ENCODE measurements at regions not wholly inside any gene's neighbourhood (a gene's known extent, or its start where the extent isn't known, plus 50 kb on each side); places are given as distances from the start of the nearest gene placed in this dataset.

- DNase-seq (ENCODE audit: low spot score in 2 of 2) (no peak), FAIRE-seq (no peak)
Measured at GRCh38 chrX:40326186-40326965, 228.6 kb upstream of the BCOR start.

- FAIRE-seq (no peak), DNase-seq (ENCODE audit: low spot score in 2 of 2) (no peak)
Measured at GRCh38 chrX:40325161-40325560, 227.4 kb upstream of the BCOR start.

GRCh38 chrX:40323977-40324376, 226.2 kb upstream of the BCOR start:
- no peak for DNase-seq (ENCODE audit: low spot score in 2 of 2)
- no peak for FAIRE-seq

GRCh38 chrX:40320819-40321218, 223.1 kb upstream of the BCOR start:
- DNase-seq (ENCODE audit: low spot score in 2 of 2) (no peak), FAIRE-seq (no peak)

GRCh38 chrX:40318801-40319200, 221.0 kb upstream of the BCOR start:
- DNase-seq (ENCODE audit: low spot score in 2 of 2) (no peak), FAIRE-seq (no peak)

- DNase-seq (ENCODE audit: low spot score in 2 of 2) (no peak), FAIRE-seq (no peak)
Measured at GRCh38 chrX:40318076-40318475, 220.3 kb upstream of the BCOR start.

GRCh38 chrX:40316502-40316901, 218.7 kb upstream of the BCOR start:
- FAIRE-seq = no peak

GRCh38 chrX:40314070-40314469, 216.3 kb upstream of the BCOR start:
- no peak for FAIRE-seq

More at GRCh38 chrX:40316502-40316901, 218.7 kb upstream of the BCOR start:
- DNase-seq (ENCODE audit: low spot score in 2 of 2) = no peak

GRCh38 chrX:40313269-40313668, 215.5 kb upstream of the BCOR start:
- DNase-seq (ENCODE audit: low spot score in 2 of 2) (no peak), FAIRE-seq (no peak)

More at GRCh38 chrX:40314070-40314469, 216.3 kb upstream of the BCOR start:
- no peak for DNase-seq (ENCODE audit: low spot score in 2 of 2)

GRCh38 chrX:40310447-40310846, 212.7 kb upstream of the BCOR start:
- FAIRE-seq (no peak), DNase-seq (ENCODE audit: low spot score in 2 of 2) (no peak)

GRCh38 chrX:40310016-40310415, 212.3 kb upstream of the BCOR start:
- DNase-seq (ENCODE audit: low spot score in 2 of 2) (no peak), FAIRE-seq (no peak)

- no peak for FAIRE-seq
Measured at GRCh38 chrX:40307871-40308270, 210.1 kb upstream of the BCOR start.

GRCh38 chrX:40304115-40304514, 206.4 kb upstream of the BCOR start:
- no peak for DNase-seq (ENCODE audit: low spot score in 2 of 2)
- FAIRE-seq = no peak

More at GRCh38 chrX:40307871-40308270, 210.1 kb upstream of the BCOR start:
- no peak for DNase-seq (ENCODE audit: low spot score in 2 of 2)

GRCh38 chrX:40303256-40304077, 205.7 kb upstream of the BCOR start:
- no peak for FAIRE-seq
- DNase-seq (ENCODE audit: low spot score in 2 of 2) = no peak

- FAIRE-seq (no peak), DNase-seq (ENCODE audit: low spot score in 2 of 2) (no peak)
Measured at GRCh38 chrX:40300286-40300890, 202.6 kb upstream of the BCOR start.

- DNase-seq (ENCODE audit: low spot score in 2 of 2) = no peak
- no peak for FAIRE-seq
Measured at GRCh38 chrX:40299641-40300046, 201.9 kb upstream of the BCOR start.

- no peak for DNase-seq (ENCODE audit: low spot score in 2 of 2)
- FAIRE-seq = no peak
Measured at GRCh38 chrX:40298572-40299479, 201.1 kb upstream of the BCOR start.

GRCh38 chrX:40298069-40298468, 200.3 kb upstream of the BCOR start:
- no peak for DNase-seq (ENCODE audit: low spot score in 2 of 2)
- no peak for FAIRE-seq

GRCh38 chrX:40291553-40291952, 193.8 kb upstream of the BCOR start:
- DNase-seq (ENCODE audit: low spot score in 2 of 2) (no peak), FAIRE-seq (no peak)

GRCh38 chrX:40290517-40290916, 192.8 kb upstream of the BCOR start:
- DNase-seq (ENCODE audit: low spot score in 2 of 2) = no peak
- no peak for FAIRE-seq
